NT2/D1 (cell line): ENCODE measurements at regions not wholly inside any gene's neighbourhood (a gene's known extent, or its start where the extent isn't known, plus 50 kb on each side); places are given as distances from the start of the nearest gene placed in this dataset.

Experiments used
- DNase-seq: peaks from one replicate; pipeline ENCODE4 v3.0.0-alpha.2; 2011; ENCODE audit warnings: low read depth, low spot score
- H3K27me3 ChIP-seq: 2 replicates; pipeline ENCODE4 v1.6.0; 2011; ENCODE audit warnings: mild to moderate bottlenecking; ENCODE audit not compliant: insufficient read length, insufficient read depth
- H3K36me3 ChIP-seq: 2 replicates; pipeline ENCODE4 v1.6.1; 2011; ENCODE audit warnings: mild to moderate bottlenecking, low read length, mixed read lengths; ENCODE audit not compliant: insufficient read depth, insufficient read length
- H3K4me1 ChIP-seq: 2 replicates; pipeline ENCODE4 v1.5.1; 2011; ENCODE audit not compliant: insufficient read depth, insufficient read length
- H3K4me3 ChIP-seq: 2 replicates; pipeline ENCODE4 v1.5.1; 2011; ENCODE audit warnings: low read depth; ENCODE audit not compliant: insufficient read length
- H3K9ac ChIP-seq: 2 replicates; pipeline ENCODE4 v1.6.0; 2011; ENCODE audit warnings: low read depth; ENCODE audit not compliant: insufficient read length
- H3K9me3 ChIP-seq: 2 replicates; pipeline ENCODE4 v1.5.1; 2011; ENCODE audit warnings: mild to moderate bottlenecking, low read length; ENCODE audit not compliant: insufficient read depth
- SUZ12 ChIP-seq: IDR thresholded peaks from 2 replicates; pipeline ENCODE4 v1.6.1; 2011; ENCODE audit not compliant: insufficient read length, insufficient read depth; ENCODE audit errors: extremely low read depth
- YY1 ChIP-seq: IDR thresholded peaks from 2 replicates; pipeline ENCODE4 v1.6.1; 2011; ENCODE audit not compliant: insufficient read length, insufficient read depth
- ZNF274 ChIP-seq: IDR thresholded peaks from 2 replicates; pipeline ENCODE4 v1.6.1; 2011; ENCODE audit warnings: mild to moderate bottlenecking, low read depth, low read length

- H3K4me1 ChIP-seq = no peaks in the 10 kb centered on the region
- H3K36me3 ChIP-seq = no peaks in the 10 kb centered on the region
- no peaks in the 10 kb centered on the region for H3K27me3 ChIP-seq
- H3K9ac ChIP-seq = no peak overlapping the region
- H3K9me3 ChIP-seq = no peaks in the 10 kb centered on the region
- DNase-seq = no peak
- no peak for TF ChIP-seq YY1
- TF ChIP-seq ZNF274 = no peak
- TF ChIP-seq SUZ12 = no peak
- no peak overlapping the region for H3K4me3 ChIP-seq
Measured at GRCh38 chr11:100555931-100556330, 131.2 kb upstream of the ARHGAP42 start.

GRCh38 chr11:100556781-100557180 is 130.3 kb upstream of the ARHGAP42 start:
- Histone ChIP-seq H3K4me1 (no peaks in the 10 kb centered on the region), H3K27me3 (no peaks in the 10 kb centered on the region), H3K36me3 (no peaks in the 10 kb centered on the region), H3K4me3 (no peak overlapping the region), H3K9me3 (no peaks in the 10 kb centered on the region), H3K9ac (no peak overlapping the region)
- TF ChIP-seq SUZ12 (no peak), YY1 (no peak), ZNF274 (no peak)
- DNase-seq = no peak

GRCh38 chr11:100557830-100558611 is 129.1 kb upstream of the ARHGAP42 start:
- H3K27me3 ChIP-seq = no peaks in the 10 kb centered on the region
- no peak for DNase-seq
- H3K36me3 ChIP-seq = no peaks in the 10 kb centered on the region
- H3K9me3 ChIP-seq = no peaks in the 10 kb centered on the region
- H3K4me1 ChIP-seq = no peaks in the 10 kb centered on the region
- H3K4me3 ChIP-seq = no peak overlapping the region
- no peak overlapping the region for H3K9ac ChIP-seq
- TF ChIP-seq ZNF274 (no peak), SUZ12 (no peak), YY1 (no peak)

GRCh38 chr11:100560606-100561005 is 126.5 kb upstream of the ARHGAP42 start:
- Histone ChIP-seq H3K36me3 (no peaks in the 10 kb centered on the region), H3K9me3 (no peaks in the 10 kb centered on the region), H3K9ac (no peak overlapping the region), H3K27me3 (no peaks in the 10 kb centered on the region), H3K4me3 (no peak overlapping the region), H3K4me1 (no peaks in the 10 kb centered on the region)
- no peak for DNase-seq
- TF ChIP-seq SUZ12 (no peak), ZNF274 (no peak), YY1 (no peak)

GRCh38 chr11:100561323-100561722 is 125.8 kb upstream of the ARHGAP42 start:
- Histone ChIP-seq H3K9me3 (no peaks in the 10 kb centered on the region), H3K27me3 (no peaks in the 10 kb centered on the region), H3K36me3 (no peaks in the 10 kb centered on the region), H3K4me1 (no peaks in the 10 kb centered on the region), H3K9ac (no peak overlapping the region), H3K4me3 (no peak overlapping the region)
- no peak for DNase-seq
- TF ChIP-seq SUZ12 = no peak
- TF ChIP-seq ZNF274 = no peak
- TF ChIP-seq YY1 = no peak

GRCh38 chr11:100562128-100562527 is 125.0 kb upstream of the ARHGAP42 start:
- Histone ChIP-seq H3K9me3 (no peaks in the 10 kb centered on the region), H3K4me1 (no peaks in the 10 kb centered on the region), H3K9ac (no peak overlapping the region), H3K4me3 (no peak overlapping the region), H3K36me3 (no peaks in the 10 kb centered on the region), H3K27me3 (no peaks in the 10 kb centered on the region)
- DNase-seq = no peak
- TF ChIP-seq YY1 (no peak), SUZ12 (no peak), ZNF274 (no peak)

- Histone ChIP-seq H3K4me3 (no peak overlapping the region), H3K9me3 (no peaks in the 10 kb centered on the region), H3K9ac (no peak overlapping the region), H3K4me1 (no peaks in the 10 kb centered on the region), H3K36me3 (no peaks in the 10 kb centered on the region), H3K27me3 (no peaks in the 10 kb centered on the region)
- DNase-seq = no peak
- TF ChIP-seq SUZ12 (no peak), YY1 (no peak), ZNF274 (no peak)
Measured at GRCh38 chr11:100563541-100564280, 123.4 kb upstream of the ARHGAP42 start.

GRCh38 chr11:100573911-100574513 is 113.1 kb upstream of the ARHGAP42 start:
- DNase-seq = no peak

More at GRCh38 chr11:100573911-100574513, 113.1 kb upstream of the ARHGAP42 start:
- Histone ChIP-seq H3K4me1 (no peaks in the 10 kb centered on the region), H3K27me3 (no peaks in the 10 kb centered on the region), H3K9me3 (no peaks in the 10 kb centered on the region), H3K4me3 (no peak overlapping the region), H3K9ac (no peak overlapping the region), H3K36me3 (no peaks in the 10 kb centered on the region)
- TF ChIP-seq SUZ12 = no peak
- no peak for TF ChIP-seq ZNF274
- no peak for TF ChIP-seq YY1
